ENCODE measurements at regions not wholly inside any gene's neighbourhood (a gene's known extent, or its start where the extent isn't known, plus 50 kb on each side); places are given as distances from the start of the nearest gene placed in this dataset.
"Not testable (repeated sequence)": the region's sequence is repeated elsewhere in the genome, so short reads cannot be mapped to it uniquely, and the experiment has no call there.

GRCh38 chr16:58866935-58867334 lies 132.8 kb upstream of the GOT2 start:
- no peaks in the 10 kb centered on the region for H3K4me1 ChIP-seq
- no peaks in the 10 kb centered on the region for H3K36me3 ChIP-seq
- TF ChIP-seq, protein P1, sequence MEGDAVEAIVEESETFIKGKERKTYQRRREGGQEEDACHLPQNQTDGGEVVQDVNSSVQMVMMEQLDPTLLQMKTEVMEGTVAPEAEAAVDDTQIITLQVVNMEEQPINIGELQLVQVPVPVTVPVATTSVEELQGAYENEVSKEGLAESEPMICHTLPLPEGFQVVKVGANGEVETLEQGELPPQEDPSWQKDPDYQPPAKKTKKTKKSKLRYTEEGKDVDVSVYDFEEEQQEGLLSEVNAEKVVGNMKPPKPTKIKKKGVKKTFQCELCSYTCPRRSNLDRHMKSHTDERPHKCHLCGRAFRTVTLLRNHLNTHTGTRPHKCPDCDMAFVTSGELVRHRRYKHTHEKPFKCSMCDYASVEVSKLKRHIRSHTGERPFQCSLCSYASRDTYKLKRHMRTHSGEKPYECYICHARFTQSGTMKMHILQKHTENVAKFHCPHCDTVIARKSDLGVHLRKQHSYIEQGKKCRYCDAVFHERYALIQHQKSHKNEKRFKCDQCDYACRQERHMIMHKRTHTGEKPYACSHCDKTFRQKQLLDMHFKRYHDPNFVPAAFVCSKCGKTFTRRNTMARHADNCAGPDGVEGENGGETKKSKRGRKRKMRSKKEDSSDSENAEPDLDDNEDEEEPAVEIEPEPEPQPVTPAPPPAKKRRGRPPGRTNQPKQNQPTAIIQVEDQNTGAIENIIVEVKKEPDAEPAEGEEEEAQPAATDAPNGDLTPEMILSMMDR (IDR thresholded peaks at IDR 0.05): no peak
- H3K4me3 ChIP-seq: no peak overlapping the region
- H3K9me3 ChIP-seq: no peaks in the 10 kb centered on the region
- no peaks in the 10 kb centered on the region for H3K27me3 ChIP-seq
- H3K27ac ChIP-seq: no peak overlapping the region
- no peak for DNase-seq (ENCODE audit: low spot score)

- H3K36me3 ChIP-seq: no peaks in the 10 kb centered on the region
- no peak overlapping the region for H3K4me3 ChIP-seq
- TF ChIP-seq, protein P1 (IDR thresholded peaks at IDR 0.05): no peak
- H3K27ac ChIP-seq: no peak overlapping the region
- DNase-seq (ENCODE audit: low spot score): no peak
- H3K4me1 ChIP-seq: no peaks in the 10 kb centered on the region
- H3K9me3 ChIP-seq: no peaks in the 10 kb centered on the region
- H3K27me3 ChIP-seq: no peaks in the 10 kb centered on the region
These were observed 129.6 kb upstream of the GOT2 start for GRCh38 chr16:58863761-58864160.

DNA sequence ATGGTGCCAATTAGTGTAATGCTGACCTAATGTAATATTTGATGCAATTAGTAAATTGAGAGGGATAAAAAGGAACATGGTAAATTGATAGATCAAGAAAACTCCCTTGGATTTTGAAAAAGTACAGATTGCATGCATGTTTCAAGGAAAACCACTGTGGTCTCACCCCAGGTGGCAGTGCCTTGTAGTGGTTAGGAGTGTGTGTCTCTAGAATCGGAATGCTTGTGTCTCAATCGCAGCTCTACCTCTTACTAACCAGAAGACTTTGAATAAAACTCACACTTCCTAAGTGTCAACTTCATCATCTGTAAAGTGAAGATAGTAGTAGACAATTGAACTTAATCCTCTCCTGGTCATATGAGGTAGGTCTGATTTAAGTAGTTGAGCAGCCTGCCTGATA lies 128.9 kb upstream of the GOT2 start:
- no peak for DNase-seq (ENCODE audit: low spot score)
- Histone ChIP-seq H3K36me3 (no peaks in the 10 kb centered on the region), H3K27ac (no peak overlapping the region), H3K9me3 (no peaks in the 10 kb centered on the region), H3K4me3 (no peak overlapping the region), H3K4me1 (no peaks in the 10 kb centered on the region), H3K27me3 (no peaks in the 10 kb centered on the region)
- TF ChIP-seq, protein P1 (IDR thresholded peaks at IDR 0.05): no peak

GRCh38 chr16:58862334-58863021 lies 128.4 kb upstream of the GOT2 start:
- no peaks in the 10 kb centered on the region for H3K4me1 ChIP-seq
- H3K9me3 ChIP-seq: no peaks in the 10 kb centered on the region
- no peak for DNase-seq (ENCODE audit: low spot score)
- no peaks in the 10 kb centered on the region for H3K27me3 ChIP-seq
- TF ChIP-seq, protein P1 (IDR thresholded peaks at IDR 0.05): no peak
- H3K36me3 ChIP-seq: no peaks in the 10 kb centered on the region
- H3K4me3 ChIP-seq: no peak overlapping the region
- H3K27ac ChIP-seq: no peak overlapping the region

GRCh38 chr16:58859958-58860669 lies 126.0 kb upstream of the GOT2 start:
- TF ChIP-seq, protein P1 (IDR thresholded peaks at IDR 0.05): no peak
- no peak overlapping the region for H3K27ac ChIP-seq

DNA sequence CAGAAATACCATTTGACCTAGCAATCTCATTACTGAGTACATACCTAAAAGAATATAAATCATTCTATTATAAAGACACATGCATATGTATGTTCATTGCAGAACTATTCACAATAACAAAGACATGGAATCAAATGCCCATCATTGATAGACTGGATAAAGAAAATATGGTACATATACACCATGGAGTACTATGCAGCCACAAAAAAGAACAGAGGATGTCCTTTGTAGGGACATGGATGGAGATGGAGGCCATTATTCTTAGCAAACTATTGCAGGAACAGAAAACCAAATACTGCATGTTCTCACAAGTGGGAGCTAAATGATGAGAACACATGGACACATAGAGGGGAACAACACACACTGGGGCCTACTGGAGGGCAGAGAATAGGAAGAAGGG lies 124.5 kb upstream of the GOT2 start:
- DNase-seq (ENCODE audit: low spot score); H3K36me3 ChIP-seq; H3K4me3 ChIP-seq; H3K4me1 ChIP-seq; H3K9me3 ChIP-seq; H3K27ac ChIP-seq; H3K27me3 ChIP-seq: not testable (repeated sequence)

More at GRCh38 chr16:58859958-58860669, 126.0 kb upstream of the GOT2 start:
- no peak for DNase-seq (ENCODE audit: low spot score)
- Histone ChIP-seq H3K27me3 (no peaks in the 10 kb centered on the region), H3K4me1 (no peaks in the 10 kb centered on the region), H3K4me3 (no peak overlapping the region), H3K9me3 (no peaks in the 10 kb centered on the region), H3K36me3 (no peaks in the 10 kb centered on the region)
